AG10803 (cell line): ENCODE measurements at regions not wholly inside any gene's neighbourhood (a gene's known extent, or its start where the extent isn't known, plus 50 kb on each side); places are given as distances from the start of the nearest gene placed in this dataset.

ENCODE experiments used
- DNase-seq: peaks from one replicate; pipeline ENCODE4 v3.0.0; 2010; ENCODE audit warnings: low read depth
- H3K4me3 ChIP-seq: 2 replicates; pipeline ENCODE4 v1.5.1; 2011; ENCODE audit warnings: mild to moderate bottlenecking, low read length, control low read depth
- TF ChIP-seq, protein P1 (sequence below): conservative IDR thresholded peaks from 2 replicates; pipeline ENCODE4 v1.5.1; 2011; ENCODE audit warnings: mild to moderate bottlenecking, low read length, control low read depth, inconsistent platforms

DNA sequence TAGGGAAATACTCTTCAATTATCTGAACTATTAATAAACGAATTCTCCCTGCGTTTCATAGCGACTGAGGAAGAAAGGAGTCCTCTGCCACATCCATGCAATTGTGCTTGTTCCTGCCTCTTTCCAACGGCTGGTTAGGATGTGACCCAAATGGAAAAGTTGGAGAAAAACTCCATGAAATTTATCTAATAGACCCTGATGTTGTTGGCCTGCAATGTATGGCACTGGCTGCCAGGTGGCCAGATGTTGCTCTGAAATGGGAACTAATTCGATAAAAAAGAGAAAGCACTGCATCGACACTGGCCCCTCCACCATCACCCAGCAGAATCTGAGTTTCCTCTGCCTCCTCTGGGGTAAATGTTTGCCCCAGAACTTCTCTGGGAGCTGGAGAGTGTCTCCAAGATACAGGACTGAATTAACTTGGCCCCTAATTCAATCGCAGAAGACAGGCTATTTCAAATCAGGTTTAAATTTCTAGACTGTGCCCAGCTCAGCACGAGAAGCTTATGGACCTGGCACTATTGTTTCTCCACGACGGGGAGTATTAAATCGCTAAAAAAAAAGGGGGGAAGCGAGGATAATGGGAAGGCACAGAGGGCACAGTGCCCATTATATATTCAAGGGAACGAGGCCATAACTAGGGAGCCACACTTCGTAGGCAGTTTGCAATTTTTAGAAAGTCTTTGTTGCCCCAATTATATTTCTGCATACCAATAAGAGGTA lies 103.9 kb downstream of the ZIC5 start:
- TF ChIP-seq, protein P1, sequence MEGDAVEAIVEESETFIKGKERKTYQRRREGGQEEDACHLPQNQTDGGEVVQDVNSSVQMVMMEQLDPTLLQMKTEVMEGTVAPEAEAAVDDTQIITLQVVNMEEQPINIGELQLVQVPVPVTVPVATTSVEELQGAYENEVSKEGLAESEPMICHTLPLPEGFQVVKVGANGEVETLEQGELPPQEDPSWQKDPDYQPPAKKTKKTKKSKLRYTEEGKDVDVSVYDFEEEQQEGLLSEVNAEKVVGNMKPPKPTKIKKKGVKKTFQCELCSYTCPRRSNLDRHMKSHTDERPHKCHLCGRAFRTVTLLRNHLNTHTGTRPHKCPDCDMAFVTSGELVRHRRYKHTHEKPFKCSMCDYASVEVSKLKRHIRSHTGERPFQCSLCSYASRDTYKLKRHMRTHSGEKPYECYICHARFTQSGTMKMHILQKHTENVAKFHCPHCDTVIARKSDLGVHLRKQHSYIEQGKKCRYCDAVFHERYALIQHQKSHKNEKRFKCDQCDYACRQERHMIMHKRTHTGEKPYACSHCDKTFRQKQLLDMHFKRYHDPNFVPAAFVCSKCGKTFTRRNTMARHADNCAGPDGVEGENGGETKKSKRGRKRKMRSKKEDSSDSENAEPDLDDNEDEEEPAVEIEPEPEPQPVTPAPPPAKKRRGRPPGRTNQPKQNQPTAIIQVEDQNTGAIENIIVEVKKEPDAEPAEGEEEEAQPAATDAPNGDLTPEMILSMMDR: no peak
- no peak for DNase-seq
- no peak overlapping the region for H3K4me3 ChIP-seq

DNA sequence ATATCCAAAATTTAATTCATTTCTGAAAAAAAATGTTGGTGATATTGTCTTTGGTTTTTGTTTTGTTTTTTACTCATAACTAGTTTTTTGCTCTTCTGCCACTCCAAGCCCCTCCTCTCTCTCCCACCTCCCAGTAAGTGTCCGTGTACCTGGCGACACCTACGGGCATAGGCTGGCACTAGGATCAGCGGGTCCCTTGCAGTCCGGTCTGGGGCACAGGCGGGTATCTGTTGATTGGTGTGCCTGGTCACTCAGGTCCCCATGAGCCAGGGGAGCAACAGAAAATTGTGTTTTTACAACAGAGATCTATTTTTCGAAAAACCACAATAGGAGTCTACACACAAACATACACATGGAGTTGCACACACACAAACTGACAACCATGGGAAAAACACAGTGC lies 104.8 kb downstream of the ZIC5 start:
- no peak for DNase-seq
- TF ChIP-seq, protein P1: no peak
- no peak overlapping the region for H3K4me3 ChIP-seq

DNA sequence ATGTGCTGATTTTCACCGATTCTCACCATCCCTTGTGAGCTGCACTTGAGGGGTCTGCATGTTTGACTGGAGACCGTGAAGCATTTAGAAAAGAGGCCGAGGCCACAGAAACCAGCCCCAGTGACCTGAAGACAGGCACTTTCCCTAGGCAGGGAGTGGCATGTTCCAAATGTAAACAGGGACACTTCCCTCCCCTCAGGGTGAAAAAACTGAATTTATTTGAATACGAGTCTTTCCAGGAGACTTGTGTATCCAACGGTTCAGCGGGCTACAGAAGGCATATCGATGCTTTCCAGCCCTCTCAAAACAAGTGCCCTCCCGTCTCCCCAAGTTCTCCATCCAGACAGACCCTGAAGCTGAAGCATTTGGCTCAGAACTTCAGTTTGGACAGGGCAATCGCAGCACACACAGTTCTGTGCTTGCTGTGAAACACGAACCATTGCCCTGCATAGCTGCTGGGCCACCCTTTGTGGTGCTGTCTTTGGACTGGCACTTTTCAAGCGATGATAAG lies 106.1 kb downstream of the ZIC5 start:
- DNase-seq: no peak
- TF ChIP-seq, protein P1: no peak
- H3K4me3 ChIP-seq: no peak overlapping the region

DNA sequence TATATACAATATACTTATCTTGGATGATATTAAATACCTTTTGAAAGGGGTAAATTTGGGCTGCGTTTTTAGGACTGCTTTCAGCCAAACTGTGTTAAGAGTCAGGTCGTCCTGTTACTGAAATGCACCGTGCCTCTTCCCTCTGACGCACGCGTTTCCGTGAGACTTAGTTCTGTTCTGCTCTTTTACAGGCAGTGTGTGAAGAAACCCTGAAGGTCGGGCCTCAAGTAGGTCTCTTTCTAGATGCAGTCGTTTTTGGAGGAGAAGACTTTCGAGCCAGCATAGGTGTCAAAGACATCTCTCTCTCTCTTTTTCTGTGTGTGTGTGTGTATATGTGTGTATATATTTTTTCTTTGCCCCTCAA lies 107.0 kb downstream of the ZIC5 start:
- H3K4me3 ChIP-seq: no peak overlapping the region
- DNase-seq: no peak
- TF ChIP-seq, protein P1: no peak

- TF ChIP-seq, protein P1: no peak
- DNase-seq: no peak
- H3K4me3 ChIP-seq: no peak overlapping the region
These were observed 107.6 kb downstream of the ZIC5 start for GRCh38 chr13:99863789-99864626.

DNA sequence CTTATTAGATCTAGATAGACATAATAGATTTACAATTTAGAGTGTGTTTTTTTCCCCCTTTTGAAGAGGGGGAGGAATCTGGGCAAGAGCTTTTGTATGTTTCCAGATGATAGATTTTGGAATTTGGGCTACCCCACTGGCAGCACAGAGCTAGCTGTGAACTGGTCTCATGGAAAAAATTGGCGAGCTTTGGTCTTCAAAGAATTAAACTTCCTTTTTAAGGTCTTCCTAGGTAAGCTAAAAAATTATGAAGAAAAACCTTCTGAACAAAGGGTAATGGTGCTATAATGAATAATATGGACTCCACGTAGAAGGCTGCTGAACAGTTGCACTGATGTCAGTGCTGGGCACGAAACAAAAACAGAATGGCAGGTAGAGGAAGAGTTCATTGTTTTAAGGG lies 109.3 kb downstream of the ZIC5 start:
- no peak overlapping the region for H3K4me3 ChIP-seq
- TF ChIP-seq, protein P1: no peak
- DNase-seq: no peak
